Colonic mucosa (tissue), 4 donors: ENCODE measurements at regions not wholly inside any gene's neighbourhood (a gene's known extent, or its start where the extent isn't known, plus 50 kb on each side); places are given as distances from the start of the nearest gene placed in this dataset.

Experiments
- DNase-seq: peaks from one replicate; pipeline ENCODE4 v3.0.0-alpha.2; 2020
- H3K27ac ChIP-seq: fragments of 200-600 bp; one replicate; pipeline ENCODE4 v1.8.0; 2021
- H3K27me3 ChIP-seq: fragments of 200-600 bp; one replicate; pipeline ENCODE4 v1.8.0; 2021
- H3K36me3 ChIP-seq: fragments of 200-600 bp; one replicate; pipeline ENCODE4 v1.8.0; 2021
- H3K4me1 ChIP-seq: fragments of 200-600 bp; one replicate; pipeline ENCODE4 v1.8.0; 2021; ENCODE audit warnings: mild to moderate bottlenecking
- H3K4me3 ChIP-seq: fragments of 200-600 bp; one replicate; pipeline ENCODE4 v1.8.0; 2021
- H3K9ac ChIP-seq, 2 donors: one replicate each; pipeline ENCODE4 v1.7.0; 2013; ENCODE audit warnings: control low read depth in 2 of 2, low read depth in 2 of 2, low read length in 2 of 2
- H3K9me3 ChIP-seq: fragments of 200-600 bp; one replicate; pipeline ENCODE4 v1.8.0; 2021
- CTCF ChIP-seq: fragments of 200-600 bp; IDR thresholded peaks from one replicate; pipeline ENCODE4 v1.8.0; 2022; ENCODE audit warnings: antibody characterized with exemption, mild to moderate bottlenecking
- intact Hi-C: fragments of 100-400 bp; cut with DNase I; formaldehyde crosslinking; loops from one replicate; pipeline ENCODE4 v1.14.1; 2022
- donor health status: healthy.
- donor health status: DM: no; HTN: no; CAD: no.
- donor health status: DM: no; HTN: no; CAD: no.

- H3K27me3 ChIP-seq, result no peaks in the 10 kb centered on the region
- intact Hi-C loops, result no loop called here
- H3K36me3 ChIP-seq, result no peaks in the 10 kb centered on the region
- no peak for TF ChIP-seq CTCF
- no peak overlapping the region for H3K27ac ChIP-seq
- H3K4me1 ChIP-seq, result no peaks in the 10 kb centered on the region
- H3K4me3 ChIP-seq, result no peak overlapping the region
- no peak for DNase-seq
- H3K9me3 ChIP-seq, result no peaks in the 10 kb centered on the region
- H3K9ac ChIP-seq, result no peak overlapping the region
Measured at GRCh38 chr7:13151978-13152377, 464.5 kb downstream of the ARL4A start.

- no peaks in the 10 kb centered on the region for H3K27me3 ChIP-seq
- H3K4me1 ChIP-seq, result no peaks in the 10 kb centered on the region
- DNase-seq, result no peak
- no peaks in the 10 kb centered on the region for H3K9me3 ChIP-seq
- H3K27ac ChIP-seq, result no peak overlapping the region
- H3K9ac ChIP-seq, result no peak overlapping the region
- intact Hi-C loops, result no loop called here
- H3K4me3 ChIP-seq, result no peak overlapping the region
- H3K36me3 ChIP-seq, result no peaks in the 10 kb centered on the region
- no peak for TF ChIP-seq CTCF
Measured at GRCh38 chr7:13152755-13153154, 465.3 kb downstream of the ARL4A start.

GRCh38 chr7:13153266-13153665, 465.8 kb downstream of the ARL4A start:
- Histone ChIP-seq H3K9ac (no peak overlapping the region), H3K9me3 (no peaks in the 10 kb centered on the region), H3K36me3 (no peaks in the 10 kb centered on the region), H3K27ac (no peak overlapping the region), H3K4me3 (no peak overlapping the region), H3K27me3 (no peaks in the 10 kb centered on the region), H3K4me1 (no peaks in the 10 kb centered on the region)
- DNase-seq, result no peak
- no peak for TF ChIP-seq CTCF
- intact Hi-C loops, result no loop called here

GRCh38 chr7:13153742-13154141, 466.3 kb downstream of the ARL4A start:
- no peaks in the 10 kb centered on the region for H3K9me3 ChIP-seq
- H3K4me1 ChIP-seq, result no peaks in the 10 kb centered on the region
- no peak overlapping the region for H3K27ac ChIP-seq
- intact Hi-C loops, result no loop called here
- no peak overlapping the region for H3K4me3 ChIP-seq
- DNase-seq, result no peak
- no peak for TF ChIP-seq CTCF
- no peaks in the 10 kb centered on the region for H3K27me3 ChIP-seq
- H3K9ac ChIP-seq, result no peak overlapping the region
- H3K36me3 ChIP-seq, result no peaks in the 10 kb centered on the region

GRCh38 chr7:13155188-13155587, 467.8 kb downstream of the ARL4A start:
- Histone ChIP-seq H3K9me3 (no peaks in the 10 kb centered on the region), H3K27me3 (no peaks in the 10 kb centered on the region), H3K4me1 (no peaks in the 10 kb centered on the region), H3K27ac (no peak overlapping the region), H3K36me3 (no peaks in the 10 kb centered on the region), H3K9ac (no peak overlapping the region), H3K4me3 (no peak overlapping the region)
- intact Hi-C loops, result no loop called here
- TF ChIP-seq CTCF, result no peak
- DNase-seq, result no peak

GRCh38 chr7:13159003-13159402, 471.6 kb downstream of the ARL4A start:
- intact Hi-C loops, result no loop called here
- Histone ChIP-seq H3K4me3 (no peak overlapping the region), H3K4me1 (no peaks in the 10 kb centered on the region), H3K9ac (no peak overlapping the region), H3K9me3 (no peaks in the 10 kb centered on the region), H3K36me3 (no peaks in the 10 kb centered on the region), H3K27me3 (no peaks in the 10 kb centered on the region), H3K27ac (no peak overlapping the region)
- no peak for TF ChIP-seq CTCF
- no peak for DNase-seq
